B cell (primary cell): ENCODE measurements at regions not wholly inside any gene's neighbourhood (a gene's known extent, or its start where the extent isn't known, plus 50 kb on each side); places are given as distances from the start of the nearest gene placed in this dataset.

Experiments
- ATAC-seq: fragments of 200-7000 bp; cut with Tn5 transposase; one replicate; pipeline ENCODE4 v1.10.0; 2021; ENCODE audit warnings: low read depth, mild to moderate bottlenecking, moderate number of reproducible peaks, moderate library complexity
- CTCF ChIA-PET: fragments of 350-600 bp; sonication (Branson Sonifier 250); formaldehyde crosslinking; loops from one replicate; lab custom pipeline; 2021; ENCODE audit warnings: antibody characterized with exemption, inconsistent platforms; lab: Charles Lee
- POLR2A ChIA-PET: fragments of 350-600 bp; sonication (Branson Sonifier 250); formaldehyde crosslinking; loops from one replicate; lab custom pipeline; 2021; ENCODE audit warnings: antibody characterized with exemption; lab: Charles Lee
- DNase-seq: peaks from one replicate; pipeline ENCODE4 v3.0.0; 2013
- H2AFZ ChIP-seq: 2 replicates; pipeline ENCODE4 v1.6.1; 2012; ENCODE audit warnings: mild to moderate bottlenecking, low read depth, low read length; ENCODE audit not compliant: insufficient read depth, poor library complexity, severe bottlenecking
- H3K27ac ChIP-seq, 2 donors: 1 replicate in 1 of 2; 2 replicates in 1 of 2; pipeline ENCODE4 v1.5.1; 2012 to 2013; ENCODE audit warnings: low read length in 2 of 2, mild to moderate bottlenecking in 2 of 2, moderate library complexity in 1 of 2
- H3K27me3 ChIP-seq, 4 experiments: fragments of 200-600 bp in 1 of 4; sonication (generic) in 1 of 4; replicated peaks in 1 of 4; 1 replicate in 2 of 4; 2 replicates in 2 of 4; pipeline versions ENCODE4 v1.6.1 to v1.7.0; 2013 to 2016; ENCODE audit warnings: low read length in 3 of 4, mild to moderate bottlenecking in 2 of 4, mixed read lengths in 1 of 4, moderate library complexity in 1 of 4; ENCODE audit not compliant: insufficient read depth in 4 of 4, control insufficient read depth in 3 of 4; ENCODE audit errors: control extremely low read depth in 1 of 4
- H3K36me3 ChIP-seq, 2 experiments: replicated peaks in 1 of 2; 1 replicate in 1 of 2; 2 replicates in 1 of 2; pipeline versions ENCODE4 v1.6.1 to v1.7.1; 2013; ENCODE audit warnings: low read length in 1 of 2; ENCODE audit not compliant: insufficient read depth in 2 of 2, control insufficient read depth in 1 of 2; ENCODE audit errors: control extremely low read depth in 1 of 2, extremely low read depth in 1 of 2
- H3K4me1 ChIP-seq, 2 donors: fragments of 200-600 bp in 1 of 2; sonication (generic) in 1 of 2; 1 replicate in 1 of 2; 2 replicates in 1 of 2; pipeline versions ENCODE4 v1.5.1 to v1.6.1; 2013 to 2017; ENCODE audit warnings: low read length in 2 of 2; ENCODE audit not compliant: control insufficient read depth in 2 of 2, insufficient read depth in 2 of 2
- H3K4me2 ChIP-seq: replicated peaks from 2 replicates; pipeline ENCODE3; 2012; ENCODE audit warnings: mild to moderate bottlenecking, low read depth, low read length; ENCODE audit not compliant: poor library complexity, severe bottlenecking
- H3K4me3 ChIP-seq, 5 experiments: fragments of 200-600 bp in 1 of 5; sonication (generic) in 1 of 5; 1 replicate in 3 of 5; 2 replicates in 2 of 5; pipeline versions ENCODE4 v1.5.1 to v1.7.0; 2011 to 2016; ENCODE audit warnings: low read length in 4 of 5, mild to moderate bottlenecking in 4 of 5, low read depth in 2 of 5, control low read depth in 1 of 5, moderate library complexity in 1 of 5; ENCODE audit not compliant: insufficient read depth in 1 of 5; ENCODE audit errors: control extremely low read depth in 1 of 5, extremely low read depth in 1 of 5
- H3K79me2 ChIP-seq: fragments of 200-600 bp; sonication (generic); one replicate; pipeline ENCODE4 v1.6.0; 2016; ENCODE audit warnings: low read length; ENCODE audit not compliant: control insufficient read depth, insufficient read depth
- H3K9ac ChIP-seq: fragments of 200-600 bp; sonication (generic); 2 replicates; pipeline ENCODE4 v1.6.1; 2017; ENCODE audit warnings: mild to moderate bottlenecking, low read length, moderate library complexity
- H3K9me3 ChIP-seq, 3 donors: one replicate each; pipeline versions ENCODE4 v1.6.1 to v1.7.1; 2013; ENCODE audit warnings: low read length in 2 of 3; ENCODE audit not compliant: control insufficient read depth in 2 of 3, insufficient read depth in 1 of 3; ENCODE audit errors: control extremely low read depth in 1 of 3
- H4K20me1 ChIP-seq: 2 replicates; pipeline ENCODE4 v1.6.0; 2012; ENCODE audit warnings: mild to moderate bottlenecking, low read length; ENCODE audit not compliant: insufficient read depth, control insufficient read depth, poor library complexity, severe bottlenecking
- H3K27ac Mint-ChIP-seq: one replicate; pipeline ENCODE4 v1.8.0; 2021; ENCODE audit warnings: mixed read lengths
- H3K27me3 Mint-ChIP-seq: one replicate; pipeline ENCODE4 v1.8.0; 2021; ENCODE audit warnings: mixed read lengths
- H3K4me1 Mint-ChIP-seq: one replicate; pipeline ENCODE4 v1.8.0; 2021; ENCODE audit warnings: mixed read lengths
- H3K4me3 Mint-ChIP-seq: one replicate; pipeline ENCODE4 v1.8.0; 2021; ENCODE audit warnings: mixed read lengths
- H3K9me3 Mint-ChIP-seq: one replicate; pipeline ENCODE4 v1.8.0; 2022; ENCODE audit warnings: mixed read lengths; ENCODE audit not compliant: insufficient read depth
- EZH2 ChIP-seq: IDR thresholded peaks from 2 replicates; pipeline ENCODE4 v1.6.1; 2012; ENCODE audit warnings: borderline replicate concordance, low read depth, mild to moderate bottlenecking, moderate library complexity, low read length; ENCODE audit not compliant: insufficient read depth, poor library complexity, severe bottlenecking
- WGBS: methylation state at CpG from one replicate; pipeline ENCODE4 v1.1.5; 2013; ENCODE audit warnings: missing lambda C conversion rate; ENCODE audit not compliant: insufficient coverage; 5-methylcytosine and 5-hydroxymethylcytosine counted together
- intact Hi-C: fragments of 100-400 bp; cut with micrococcal nuclease; formaldehyde crosslinking; loops from one replicate; pipeline ENCODE4 v1.10.0; 2022
- TF ChIP-seq, protein P1 (sequence below): fragments of 200-600 bp; IDR thresholded peaks from one replicate; pipeline ENCODE4 v1.8.0; 2022; ENCODE audit warnings: antibody characterized with exemption, mild to moderate bottlenecking

DNA sequence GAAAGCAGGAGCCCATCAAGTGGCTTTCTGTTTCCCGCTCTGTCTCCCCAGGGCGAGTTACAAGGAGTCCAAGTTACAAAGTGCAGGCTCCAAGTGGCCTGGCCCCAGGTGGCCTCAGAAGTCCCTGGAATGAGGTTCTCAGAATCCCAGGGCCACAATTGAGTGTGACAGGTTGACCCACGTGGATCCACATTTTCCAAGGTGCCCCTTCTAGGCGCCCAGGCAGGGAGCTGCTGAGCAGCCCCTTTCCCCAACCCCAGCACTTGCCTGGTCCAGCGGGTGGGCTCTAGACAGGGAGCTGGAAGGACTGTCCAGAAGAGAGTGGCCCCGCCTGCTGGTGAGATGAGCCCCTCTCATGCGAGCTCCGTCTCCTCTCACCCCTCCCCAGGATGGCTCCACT lies 253.4 kb downstream of the CYP26B1 start:
- Histone ChIP-seq H3K4me3 (no peak overlapping the region), H3K9ac (no peak overlapping the region), H3K27me3 (no peaks in the 10 kb centered on the region), H3K79me2 (no peaks in the 10 kb centered on the region), H3K4me1 (no peaks in the 10 kb centered on the region), H3K4me2 (no peak overlapping the region), H4K20me1 (no peaks in the 10 kb centered on the region), H2AFZ (no peak overlapping the region), H3K9me3 (peaks cover 0 to 7% (median 0%) of the 10 kb centered on the region in 3 donors), H3K36me3 (no peaks in the 10 kb centered on the region), H3K27ac (no peak overlapping the region)
- 80% methylated on average over 6 of the region's 8 CpGs for WGBS
- ChIA-PET POLR2A (no interaction called here), CTCF (no interaction called here)
- TF ChIP-seq EZH2 = no peak
- TF ChIP-seq, protein P1, sequence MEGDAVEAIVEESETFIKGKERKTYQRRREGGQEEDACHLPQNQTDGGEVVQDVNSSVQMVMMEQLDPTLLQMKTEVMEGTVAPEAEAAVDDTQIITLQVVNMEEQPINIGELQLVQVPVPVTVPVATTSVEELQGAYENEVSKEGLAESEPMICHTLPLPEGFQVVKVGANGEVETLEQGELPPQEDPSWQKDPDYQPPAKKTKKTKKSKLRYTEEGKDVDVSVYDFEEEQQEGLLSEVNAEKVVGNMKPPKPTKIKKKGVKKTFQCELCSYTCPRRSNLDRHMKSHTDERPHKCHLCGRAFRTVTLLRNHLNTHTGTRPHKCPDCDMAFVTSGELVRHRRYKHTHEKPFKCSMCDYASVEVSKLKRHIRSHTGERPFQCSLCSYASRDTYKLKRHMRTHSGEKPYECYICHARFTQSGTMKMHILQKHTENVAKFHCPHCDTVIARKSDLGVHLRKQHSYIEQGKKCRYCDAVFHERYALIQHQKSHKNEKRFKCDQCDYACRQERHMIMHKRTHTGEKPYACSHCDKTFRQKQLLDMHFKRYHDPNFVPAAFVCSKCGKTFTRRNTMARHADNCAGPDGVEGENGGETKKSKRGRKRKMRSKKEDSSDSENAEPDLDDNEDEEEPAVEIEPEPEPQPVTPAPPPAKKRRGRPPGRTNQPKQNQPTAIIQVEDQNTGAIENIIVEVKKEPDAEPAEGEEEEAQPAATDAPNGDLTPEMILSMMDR = no peak
- H3K4me3 Mint-ChIP-seq = no peak overlapping the region
- H3K4me1 Mint-ChIP-seq = no peaks in the 10 kb centered on the region
- H3K9me3 Mint-ChIP-seq = no peaks in the 10 kb centered on the region
- intact Hi-C loops = no loop called here
- no peaks in the 10 kb centered on the region for H3K27me3 Mint-ChIP-seq
- H3K27ac Mint-ChIP-seq = no peak overlapping the region
- DNase-seq (no peak), ATAC-seq (no peak)

DNA sequence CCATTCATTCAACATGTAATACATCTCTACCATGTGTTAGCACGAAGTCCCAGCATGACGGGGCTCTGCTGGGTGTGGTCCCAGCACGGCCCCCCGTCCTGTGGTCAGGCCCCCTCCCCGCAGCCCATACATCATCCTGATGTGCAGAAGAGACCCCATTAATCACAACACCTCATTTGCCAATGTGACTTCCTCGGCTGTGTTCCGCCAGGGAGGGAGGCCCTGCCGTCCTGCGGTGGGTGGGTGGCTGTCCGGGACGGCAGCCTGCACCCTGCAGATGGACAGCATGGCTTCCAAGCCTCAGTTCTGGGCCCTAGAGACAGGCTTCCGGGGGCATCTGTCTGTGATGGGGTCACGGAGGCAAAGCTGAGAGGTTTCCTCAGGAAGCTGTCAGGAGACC lies 254.0 kb downstream of the CYP26B1 start:
- ATAC-seq (no peak), DNase-seq (no peak)
- TF ChIP-seq, protein P1 = no peak
- TF ChIP-seq EZH2 = no peak
- Histone ChIP-seq H3K9me3 (peaks cover 0 to 3% (median 0%) of the 10 kb centered on the region in 3 donors), H3K27me3 (no peaks in the 10 kb centered on the region), H4K20me1 (no peaks in the 10 kb centered on the region), H3K9ac (no peak overlapping the region), H3K27ac (no peak overlapping the region), H3K4me2 (no peak overlapping the region), H3K4me3 (no peak overlapping the region), H2AFZ (no peak overlapping the region), H3K79me2 (no peaks in the 10 kb centered on the region), H3K36me3 (no peaks in the 10 kb centered on the region), H3K4me1 (no peaks in the 10 kb centered on the region)
- Mint-ChIP-seq H3K4me3 (no peak overlapping the region), H3K9me3 (no peaks in the 10 kb centered on the region), H3K4me1 (no peaks in the 10 kb centered on the region), H3K27me3 (no peaks in the 10 kb centered on the region), H3K27ac (no peak overlapping the region)
- 74% methylated on average over 12 of the region's 13 CpGs for WGBS
- ChIA-PET POLR2A (no interaction called here), CTCF (no interaction called here)
- intact Hi-C loops = no loop called here
